Thyroid gland (tissue), 4 donors: ENCODE measurements at regions not wholly inside any gene's neighbourhood (a gene's known extent, or its start where the extent isn't known, plus 50 kb on each side); places are given as distances from the start of the nearest gene placed in this dataset.

Experiments used
- DNase-seq, 2 donors: peaks; one replicate each; pipeline ENCODE4 v3.0.0-alpha.2; 2019
- H3K27ac ChIP-seq, 3 donors: fragments of 200-600 bp; sonication (generic); 1 replicate in 2 of 3; 2 replicates in 1 of 3; pipeline ENCODE4 v1.5.1; 2016 to 2019; ENCODE audit warnings: mild to moderate bottlenecking in 1 of 3, moderate library complexity in 1 of 3
- H3K27me3 ChIP-seq: fragments of 200-600 bp; sonication (generic); one replicate; pipeline ENCODE4 v1.5.1; 2019
- H3K36me3 ChIP-seq, 2 donors: fragments of 200-600 bp; sonication (generic); one replicate each; pipeline ENCODE4 v1.5.1; 2016 to 2019
- H3K4me1 ChIP-seq, 2 donors: fragments of 200-600 bp; sonication (generic); one replicate each; pipeline ENCODE4 v1.5.1; 2017 to 2019
- H3K4me3 ChIP-seq, 3 donors: fragments of 200-600 bp; sonication (generic); replicated peaks in 1 of 3; 1 replicate in 2 of 3; 2 replicates in 1 of 3; pipeline ENCODE4 v1.5.1; 2016; ENCODE audit warnings: mild to moderate bottlenecking in 1 of 3
- H3K9me3 ChIP-seq: fragments of 200-600 bp; sonication (generic); one replicate; pipeline ENCODE4 v1.5.1; 2017
- CTCF ChIP-seq, 6 experiments: fragments of 200-600 bp in 3 of 6; fragments of 450-650 bp in 3 of 6; sonication (generic) in 3 of 6; IDR thresholded peaks; one replicate each; pipeline ENCODE4 v1.5.1; 2016 to 2019; ENCODE audit warnings: antibody characterized with exemption in 6 of 6, mild to moderate bottlenecking in 2 of 6, inconsistent platforms in 1 of 6, moderate library complexity in 1 of 6
- POLR2A ChIP-seq, 2 donors: fragments of 450-650 bp; IDR thresholded peaks; one replicate each; pipeline ENCODE4 v1.6.1; 2017; ENCODE audit warnings: antibody characterized with exemption in 2 of 2, mild to moderate bottlenecking in 2 of 2, moderate library complexity in 1 of 2
- whole genome bisulfite sequencing, 2 donors: methylation state at CpG; one replicate each; pipeline ENCODE4 v1.1.5; 2017; 5-methylcytosine and 5-hydroxymethylcytosine counted together
- intact Hi-C: fragments of 100-400 bp; cut with DNase I; formaldehyde crosslinking; loops from one replicate; pipeline ENCODE4 v1.15.1; 2023

- 86 to 94% methylated on average over 4 of the region's 4 CpGs for whole genome bisulfite sequencing, 2 donors
- H3K27me3 ChIP-seq: no peaks in the 10 kb centered on the region
- intact Hi-C loops: no loop called here
- no peaks in the 10 kb centered on the region for H3K36me3 ChIP-seq
- no peaks in the 10 kb centered on the region for H3K4me1 ChIP-seq
- no peak overlapping the region for H3K27ac ChIP-seq
- no peak for TF ChIP-seq POLR2A (IDR thresholded peaks at IDR 0.05)
- TF ChIP-seq CTCF (IDR thresholded peaks at IDR 0.05): no peak
- H3K4me3 ChIP-seq: no peak overlapping the region
- no peak for DNase-seq
- no peaks in the 10 kb centered on the region for H3K9me3 ChIP-seq
Observed at GRCh38 chr9:20014168-20014567, 225.3 kb upstream of the SLC24A2 start.

GRCh38 chr9:20012232-20012631 lies 223.4 kb upstream of the SLC24A2 start:
- WGBS, 2 donors: 96 to 97% methylated on average over 3 of the region's 3 CpGs
- H3K9me3 ChIP-seq: no peaks in the 10 kb centered on the region
- intact Hi-C loops: no loop called here

GRCh38 chr9:20009606-20010005 lies 220.8 kb upstream of the SLC24A2 start:
- Histone ChIP-seq H3K4me1 (no peaks in the 10 kb centered on the region), H3K4me3 (no peak overlapping the region), H3K27ac (no peak overlapping the region), H3K9me3 (no peaks in the 10 kb centered on the region), H3K36me3 (no peaks in the 10 kb centered on the region), H3K27me3 (no peaks in the 10 kb centered on the region)
- WGBS, 2 donors: 94 to 100% methylated on average over 2 of the region's 2 CpGs
- no peak for DNase-seq
- TF ChIP-seq CTCF (IDR thresholded peaks at IDR 0.05) (no peak), POLR2A (IDR thresholded peaks at IDR 0.05) (no peak)
- intact Hi-C loops: no loop called here

More at GRCh38 chr9:20012232-20012631, 223.4 kb upstream of the SLC24A2 start:
- Histone ChIP-seq H3K4me1 (no peaks in the 10 kb centered on the region), H3K4me3 (no peak overlapping the region), H3K27ac (no peak overlapping the region), H3K36me3 (no peaks in the 10 kb centered on the region), H3K27me3 (no peaks in the 10 kb centered on the region)
- DNase-seq: no peak
- no peak for TF ChIP-seq CTCF (IDR thresholded peaks at IDR 0.05)
- no peak for TF ChIP-seq POLR2A (IDR thresholded peaks at IDR 0.05)

GRCh38 chr9:20002011-20002410 lies 213.2 kb upstream of the SLC24A2 start:
- H3K36me3 ChIP-seq: no peaks in the 10 kb centered on the region
- intact Hi-C loops: no loop called here
- no peak for DNase-seq
- no peak overlapping the region for H3K27ac ChIP-seq
- H3K9me3 ChIP-seq: no peaks in the 10 kb centered on the region
- no peaks in the 10 kb centered on the region for H3K4me1 ChIP-seq
- no peaks in the 10 kb centered on the region for H3K27me3 ChIP-seq
- WGBS, 2 donors: 94 to 96% methylated on average over 2 of the region's 2 CpGs
- no peak for TF ChIP-seq POLR2A (IDR thresholded peaks at IDR 0.05)
- no peak for TF ChIP-seq CTCF (IDR thresholded peaks at IDR 0.05)
- H3K4me3 ChIP-seq: no peak overlapping the region

GRCh38 chr9:20001058-20001457 lies 212.2 kb upstream of the SLC24A2 start:
- DNase-seq: no peak
- Histone ChIP-seq H3K36me3 (no peaks in the 10 kb centered on the region), H3K4me3 (no peak overlapping the region), H3K9me3 (no peaks in the 10 kb centered on the region), H3K27me3 (no peaks in the 10 kb centered on the region), H3K27ac (no peak overlapping the region), H3K4me1 (no peaks in the 10 kb centered on the region)
- intact Hi-C loops: no loop called here
- TF ChIP-seq CTCF (IDR thresholded peaks at IDR 0.05): no peak
- TF ChIP-seq POLR2A (IDR thresholded peaks at IDR 0.05): no peak
- 74 to 76% methylated on average over 5 of the region's 5 CpGs for WGBS, 2 donors
